MM.1S (cell line): ENCODE measurements at regions not wholly inside any gene's neighbourhood (a gene's known extent, or its start where the extent isn't known, plus 50 kb on each side); places are given as distances from the start of the nearest gene placed in this dataset.

Source experiments
- DNase-seq: peaks from one replicate; pipeline ENCODE4 v3.0.0-alpha.2; 2015
- H2AFZ ChIP-seq: fragments of 300-600 bp; sonication (generic); 2 replicates; pipeline ENCODE4 v1.6.0; 2016; ENCODE audit warnings: antibody characterized with exemption, low read length
- H3F3A ChIP-seq: fragments of 300-600 bp; sonication (generic); 2 replicates; pipeline ENCODE4 v1.6.1; 2016; ENCODE audit warnings: mild to moderate bottlenecking, antibody characterized with exemption, low read length, moderate library complexity, mixed read lengths; ENCODE audit not compliant: insufficient read depth
- H3K27ac ChIP-seq: fragments of 300-600 bp; sonication (generic); 2 replicates; pipeline ENCODE4 v1.5.1; 2016; ENCODE audit warnings: mild to moderate bottlenecking, low read length
- H3K27me3 ChIP-seq: fragments of 300-600 bp; sonication (generic); replicated peaks from 2 replicates; pipeline ENCODE4 v1.6.0; 2016; ENCODE audit warnings: low read length; ENCODE audit not compliant: insufficient read depth
- H3K36me3 ChIP-seq: fragments of 300-600 bp; sonication (generic); replicated peaks from 2 replicates; pipeline ENCODE4 v1.6.1; 2016; ENCODE audit warnings: mild to moderate bottlenecking, low read length, mixed read lengths; ENCODE audit not compliant: insufficient read depth
- H3K4me1 ChIP-seq: fragments of 300-600 bp; sonication (generic); 2 replicates; pipeline ENCODE4 v1.6.1; 2016; ENCODE audit warnings: low read length, mixed read lengths
- H3K4me2 ChIP-seq: fragments of 300-600 bp; sonication (generic); 2 replicates; pipeline ENCODE4 v1.6.0; 2016; ENCODE audit warnings: low read depth, low read length
- H3K4me3 ChIP-seq: fragments of 300-600 bp; sonication (generic); 2 replicates; pipeline ENCODE4 v1.5.1; 2016; ENCODE audit warnings: low read length, mixed read lengths
- H3K79me2 ChIP-seq: fragments of 300-600 bp; sonication (generic); 2 replicates; pipeline ENCODE4 v1.6.1; 2016; ENCODE audit warnings: mixed run types, low read length, mixed read lengths
- H3K9ac ChIP-seq: fragments of 300-600 bp; sonication (generic); 2 replicates; pipeline ENCODE4 v1.6.1; 2016; ENCODE audit warnings: low read length, mixed read lengths
- H3K9me2 ChIP-seq: fragments of 300-600 bp; sonication (generic); replicated peaks from 2 replicates; pipeline ENCODE4 v1.6.1; 2016; ENCODE audit warnings: mild to moderate bottlenecking, low read length, mixed read lengths; ENCODE audit not compliant: insufficient read depth
- H3K9me3 ChIP-seq: fragments of 300-600 bp; sonication (generic); replicated peaks from 2 replicates; pipeline ENCODE4 v1.6.1; 2016; ENCODE audit warnings: mild to moderate bottlenecking, low read length, mixed read lengths; ENCODE audit not compliant: insufficient read depth
- H4K20me1 ChIP-seq: fragments of 300-600 bp; sonication (generic); 2 replicates; pipeline ENCODE4 v1.6.1; 2016; ENCODE audit warnings: mild to moderate bottlenecking, low read length, moderate library complexity, mixed read lengths; ENCODE audit not compliant: insufficient read depth
- CTCF ChIP-seq: fragments of 300-600 bp; sonication (generic); IDR thresholded peaks from 2 replicates; pipeline ENCODE4 v1.5.1; 2016; ENCODE audit warnings: antibody characterized with exemption, low read length, mixed read lengths
- EZH2 ChIP-seq: fragments of 300-600 bp; sonication (generic); optimal IDR thresholded peaks from 2 replicates; pipeline ENCODE3; 2017; ENCODE audit warnings: low read depth, mild to moderate bottlenecking, antibody characterized with exemption, low read length, mixed read lengths
- EZH2phosphoT487 ChIP-seq: fragments of 300-600 bp; sonication (generic); IDR thresholded peaks from 2 replicates; pipeline ENCODE4 v1.6.1; 2018; ENCODE audit warnings: antibody characterized with exemption, low read length

DNA sequence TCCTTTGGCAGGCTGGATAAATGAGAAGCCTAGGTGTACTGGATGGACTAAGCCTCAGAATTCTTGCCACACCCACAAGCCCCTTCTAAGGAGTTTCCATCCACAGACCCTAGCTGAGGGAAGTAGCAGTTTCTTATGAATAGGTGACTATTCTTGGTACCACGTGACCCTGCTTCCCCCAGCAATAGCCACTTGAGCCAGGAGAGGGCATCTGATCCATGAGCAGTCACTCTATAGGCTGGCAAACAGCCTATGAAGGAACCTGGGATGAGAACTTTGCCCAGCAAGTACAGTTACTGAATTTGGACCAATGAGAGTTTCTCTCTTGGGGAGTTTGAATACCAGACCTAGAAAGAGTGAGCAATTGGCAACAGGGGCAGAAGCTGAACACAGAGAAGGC lies 84.0 kb downstream of the RTL9 start:
- Histone ChIP-seq H3K9me3 (no peaks in the 10 kb centered on the region), H3F3A (peaks cover 10% of the 10 kb centered on the region), H3K9me2 (no peaks in the 10 kb centered on the region), H4K20me1 (no peaks in the 10 kb centered on the region), H3K9ac (peak overlapping the region; percentile 26; the same call in 1 of the 2 replicates), H2AFZ (peak overlapping the region; percentile 67), H3K4me3 (peak overlapping the region; percentile 18; the same call in 1 of the 2 replicates), H3K79me2 (no peaks in the 10 kb centered on the region), H3K27ac (peak overlapping the region; percentile 57; the same call in 1 of the 2 replicates), H3K27me3 (no peaks in the 10 kb centered on the region), H3K4me2 (peak overlapping the region; percentile 57), H3K36me3 (no peaks in the 10 kb centered on the region), H3K4me1 (peaks cover 27% of the 10 kb centered on the region)
- TF ChIP-seq CTCF (peak; percentile 70), EZH2 (no peak)
- peak; percentile 80 for DNase-seq

GRCh38 chrX:110444996-110445395 lies 86.3 kb downstream of the RTL9 start:
- no peak overlapping the region for H3K4me3 ChIP-seq
- no peak overlapping the region for H3K27ac ChIP-seq
- no peaks in the 10 kb centered on the region for H4K20me1 ChIP-seq
- peaks cover 10% of the 10 kb centered on the region for H3F3A ChIP-seq
- H3K4me2 ChIP-seq: no peak overlapping the region
- no peak overlapping the region for H3K9ac ChIP-seq
- peaks cover 27% of the 10 kb centered on the region for H3K4me1 ChIP-seq
- no peak overlapping the region for H2AFZ ChIP-seq
- H3K79me2 ChIP-seq: no peaks in the 10 kb centered on the region
- H3K27me3 ChIP-seq: no peaks in the 10 kb centered on the region
- H3K9me2 ChIP-seq: no peaks in the 10 kb centered on the region
- H3K36me3 ChIP-seq: no peaks in the 10 kb centered on the region
- TF ChIP-seq CTCF (no peak), EZH2phosphoT487 (no peak), EZH2 (no peak)
- DNase-seq: no peak
- H3K9me3 ChIP-seq: no peaks in the 10 kb centered on the region

DNA sequence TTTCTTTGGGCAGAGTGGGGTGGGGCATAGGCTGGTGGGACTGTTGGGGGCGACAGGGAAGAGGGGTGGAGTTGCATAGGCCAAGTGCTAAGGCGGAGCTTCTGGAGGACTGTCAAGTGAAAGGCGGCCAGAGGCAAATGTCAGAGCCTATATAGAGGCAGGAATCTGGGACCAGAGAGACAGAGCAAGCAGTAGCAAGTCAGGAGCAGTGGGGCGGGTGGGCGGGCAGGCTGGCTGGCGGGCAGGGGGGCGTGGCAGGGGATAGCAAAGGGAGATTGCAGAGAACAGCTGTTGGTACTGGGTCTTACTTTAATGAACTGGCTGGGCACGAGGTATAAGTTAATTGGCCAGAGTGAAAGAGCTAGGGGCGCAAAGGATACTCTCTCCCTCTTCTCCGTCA lies 89.8 kb downstream of the RTL9 start:
- Histone ChIP-seq H3K79me2 (no peaks in the 10 kb centered on the region), H3K9me2 (no peaks in the 10 kb centered on the region), H3K4me1 (peaks cover 3% of the 10 kb centered on the region), H3K27me3 (no peaks in the 10 kb centered on the region), H3K27ac (no peak overlapping the region), H3F3A (no peaks in the 10 kb centered on the region), H4K20me1 (no peaks in the 10 kb centered on the region), H3K9ac (no peak overlapping the region), H2AFZ (no peak overlapping the region), H3K36me3 (no peaks in the 10 kb centered on the region), H3K4me3 (no peak overlapping the region), H3K4me2 (no peak overlapping the region), H3K9me3 (no peaks in the 10 kb centered on the region)
- TF ChIP-seq CTCF (no peak), EZH2phosphoT487 (no peak), EZH2 (no peak)
- no peak for DNase-seq
